Body of pancreas (tissue), 4 donors: ENCODE measurements at regions not wholly inside any gene's neighbourhood (a gene's known extent, or its start where the extent isn't known, plus 50 kb on each side); places are given as distances from the start of the nearest gene placed in this dataset.

Experiments used
- ATAC-seq: fragments of 150-250 bp; one replicate; pipeline ENCODE4 v1.9.1; 2016
- DNase-seq, 4 donors: peaks; one replicate each; pipeline ENCODE4 v3.0.0-alpha.2; 2019
- H3K27ac ChIP-seq, 4 donors: fragments of 200-600 bp; sonication (generic); 1 replicate in 3 of 4; 2 replicates in 1 of 4; pipeline versions ENCODE4 v1.5.1 to v1.6.1; 2016 to 2019; ENCODE audit warnings: mild to moderate bottlenecking in 1 of 4, mixed read lengths in 1 of 4, moderate library complexity in 1 of 4
- H3K27me3 ChIP-seq, 2 donors: fragments of 200-600 bp; sonication (generic); one replicate each; pipeline ENCODE4 v1.6.0; 2016; ENCODE audit warnings: mild to moderate bottlenecking in 1 of 2
- H3K36me3 ChIP-seq, 2 donors: fragments of 200-600 bp; sonication (generic); replicated peaks in 1 of 2; 2 replicates each; pipeline ENCODE4 v1.5.1; 2016; ENCODE audit warnings: low read depth in 2 of 2; ENCODE audit not compliant: insufficient read depth in 1 of 2
- H3K4me1 ChIP-seq: fragments of 200-600 bp; sonication (generic); one replicate; pipeline ENCODE4 v1.6.0; 2016
- H3K4me3 ChIP-seq, 2 donors: fragments of 200-600 bp; sonication (generic); 1 replicate in 1 of 2; 2 replicates in 1 of 2; pipeline ENCODE4 v1.5.1; 2016 to 2019
- H3K9me3 ChIP-seq, 3 donors: fragments of 200-600 bp; sonication (generic); 1 replicate in 2 of 3; 2 replicates in 1 of 3; pipeline ENCODE4 v1.5.1; 2016
- CTCF ChIP-seq, 7 experiments: fragments of 450-650 bp in 4 of 7; fragments of 200-600 bp in 3 of 7; sonication (generic) in 3 of 7; IDR thresholded peaks; one replicate each; pipeline ENCODE4 v1.5.1; 2016 to 2019; ENCODE audit warnings: antibody characterized with exemption in 7 of 7
- POLR2A ChIP-seq, 3 donors: fragments of 450-650 bp; IDR thresholded peaks; one replicate each; pipeline ENCODE4 v1.6.1; 2016; ENCODE audit warnings: antibody characterized with exemption in 3 of 3, mild to moderate bottlenecking in 2 of 3
- WGBS, 2 donors: methylation state at CpG; one replicate each; pipeline ENCODE4 v1.1.5; 2017; 5-methylcytosine and 5-hydroxymethylcytosine counted together
- intact Hi-C: fragments of 100-400 bp; cut with DNase I; formaldehyde crosslinking; loops from one replicate; pipeline ENCODE4 v1.15.1; 2023

GRCh38 chr2:20107352-20107751 is 55.9 kb upstream of the LAPTM4A start:
- intact Hi-C loops, result no loop called here
- DNase-seq (no peak), ATAC-seq (no peak)
- no peaks in the 10 kb centered on the region for H3K36me3 ChIP-seq
- no peak for TF ChIP-seq POLR2A (IDR thresholded peaks at IDR 0.05)
- no peak for TF ChIP-seq CTCF (IDR thresholded peaks at IDR 0.05)
- H3K9me3 ChIP-seq, result no peaks in the 10 kb centered on the region
- no peaks in the 10 kb centered on the region for H3K27me3 ChIP-seq
- no peak overlapping the region for H3K27ac ChIP-seq
- 84 to 91% methylated on average over 11 of the region's 11 CpGs for WGBS, 2 donors
- peaks cover 8% of the 10 kb centered on the region for H3K4me1 ChIP-seq
- no peak overlapping the region for H3K4me3 ChIP-seq

DNA sequence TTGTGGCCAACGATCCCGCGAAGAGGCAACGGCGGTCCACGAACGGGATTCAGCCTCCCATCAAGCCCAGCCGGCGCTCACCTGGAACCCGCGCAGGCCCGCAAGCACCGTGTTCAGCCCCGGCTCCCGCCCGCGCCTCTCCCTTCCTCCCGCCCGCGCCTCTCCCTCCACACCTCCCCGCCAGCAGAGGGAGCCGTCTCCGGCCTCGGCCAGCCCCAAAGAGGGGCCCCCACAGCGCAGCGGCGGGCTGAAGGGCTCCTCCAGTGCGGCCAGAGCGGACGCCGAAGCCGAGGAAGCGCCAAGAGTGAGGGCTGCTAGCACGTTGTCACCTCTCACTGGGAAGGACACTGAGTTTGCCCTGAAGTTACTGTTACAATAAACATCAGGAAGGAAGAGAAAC is 55.3 kb upstream of the LAPTM4A start:
- no peak overlapping the region for H3K27ac ChIP-seq
- DNase-seq, result peak; percentile 52 to 67 (median 62)

DNA sequence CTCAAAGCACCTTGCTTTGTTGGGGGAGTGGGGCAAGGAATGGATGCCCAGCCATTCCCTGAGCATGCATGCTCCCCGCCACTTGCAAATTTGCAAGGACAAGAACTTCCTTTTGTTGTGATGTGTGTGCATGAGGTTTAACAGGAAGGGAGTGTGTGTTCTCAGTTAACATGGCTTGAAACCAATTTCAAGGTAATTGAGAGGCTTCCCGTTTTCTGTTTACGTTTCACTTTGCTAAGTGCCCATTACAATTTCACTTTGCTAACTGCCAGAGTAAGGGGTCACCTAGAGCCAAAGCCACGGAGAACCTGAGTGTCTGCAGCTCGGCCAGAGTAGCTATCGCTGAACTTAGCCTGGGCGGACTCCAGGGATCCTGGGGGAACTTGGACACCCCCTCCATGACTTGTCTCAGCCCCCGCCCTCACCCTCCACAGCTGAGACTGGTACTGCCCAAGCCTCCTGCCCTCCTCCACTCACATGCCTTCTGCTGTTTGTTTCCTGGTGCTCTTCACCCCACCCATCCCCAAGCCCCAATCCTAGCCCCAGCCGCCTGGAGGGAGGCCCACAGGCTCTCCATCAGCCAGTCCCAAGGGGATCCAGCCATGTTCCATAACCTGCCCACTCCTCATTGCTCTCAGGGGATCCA is 53.6 kb upstream of the LAPTM4A start:
- Histone ChIP-seq H3K9me3 (no peaks in the 10 kb centered on the region), H3K36me3 (no peaks in the 10 kb centered on the region), H3K27ac (no peak overlapping the region), H3K27me3 (no peaks in the 10 kb centered on the region), H3K4me1 (peaks cover 8% of the 10 kb centered on the region), H3K4me3 (no peak overlapping the region)
- TF ChIP-seq CTCF (IDR thresholded peaks at IDR 0.05) (no peak), POLR2A (IDR thresholded peaks at IDR 0.05) (no peak)
- WGBS, 2 donors, result 55 to 61% methylated on average over 9 of the region's 9 CpGs
- intact Hi-C loops, result no loop called here
- DNase-seq (no peak), ATAC-seq (no peak)

More for the DNA sequence above, 55.3 kb upstream of the LAPTM4A start:
- TF ChIP-seq POLR2A (IDR thresholded peaks at IDR 0.05) (no peak), CTCF (IDR thresholded peaks at IDR 0.05) (peak; percentile 25 to 66 (median 59))
- H3K9me3 ChIP-seq, result no peaks in the 10 kb centered on the region
- intact Hi-C loops, result no loop called here
- WGBS, 2 donors, result 10 to 33% methylated on average over 9 to 34 of the region's 34 CpGs
- ATAC-seq, result peak; percentile 68
- no peaks in the 10 kb centered on the region for H3K27me3 ChIP-seq
- H3K4me3 ChIP-seq, result no peak overlapping the region
- no peaks in the 10 kb centered on the region for H3K36me3 ChIP-seq
- H3K4me1 ChIP-seq, result peaks cover 8% of the 10 kb centered on the region

- H3K4me1 ChIP-seq, result peaks cover 8% of the 10 kb centered on the region
- DNase-seq (no peak), ATAC-seq (peak; percentile 11)
- no peak overlapping the region for H3K27ac ChIP-seq
- no peaks in the 10 kb centered on the region for H3K9me3 ChIP-seq
- no peaks in the 10 kb centered on the region for H3K36me3 ChIP-seq
- WGBS, 2 donors, result 46 to 65% methylated on average over 2 of the region's 2 CpGs
- TF ChIP-seq CTCF (IDR thresholded peaks at IDR 0.05) (peak in 4 of 7 experiments; percentile 32 to 38 (median 36)), POLR2A (IDR thresholded peaks at IDR 0.05) (no peak)
- H3K27me3 ChIP-seq, result no peaks in the 10 kb centered on the region
- no peak overlapping the region for H3K4me3 ChIP-seq
- intact Hi-C loops, result no loop called here
These were observed 52.1 kb upstream of the LAPTM4A start for GRCh38 chr2:20103530-20103929.
